ENCODE measurements at regions not wholly inside any gene's neighbourhood (a gene's known extent, or its start where the extent isn't known, plus 50 kb on each side); places are given as distances from the start of the nearest gene placed in this dataset.
A peak's percentile ranks its signal among the peaks of the same experiment; 100 is the strongest.

DNA sequence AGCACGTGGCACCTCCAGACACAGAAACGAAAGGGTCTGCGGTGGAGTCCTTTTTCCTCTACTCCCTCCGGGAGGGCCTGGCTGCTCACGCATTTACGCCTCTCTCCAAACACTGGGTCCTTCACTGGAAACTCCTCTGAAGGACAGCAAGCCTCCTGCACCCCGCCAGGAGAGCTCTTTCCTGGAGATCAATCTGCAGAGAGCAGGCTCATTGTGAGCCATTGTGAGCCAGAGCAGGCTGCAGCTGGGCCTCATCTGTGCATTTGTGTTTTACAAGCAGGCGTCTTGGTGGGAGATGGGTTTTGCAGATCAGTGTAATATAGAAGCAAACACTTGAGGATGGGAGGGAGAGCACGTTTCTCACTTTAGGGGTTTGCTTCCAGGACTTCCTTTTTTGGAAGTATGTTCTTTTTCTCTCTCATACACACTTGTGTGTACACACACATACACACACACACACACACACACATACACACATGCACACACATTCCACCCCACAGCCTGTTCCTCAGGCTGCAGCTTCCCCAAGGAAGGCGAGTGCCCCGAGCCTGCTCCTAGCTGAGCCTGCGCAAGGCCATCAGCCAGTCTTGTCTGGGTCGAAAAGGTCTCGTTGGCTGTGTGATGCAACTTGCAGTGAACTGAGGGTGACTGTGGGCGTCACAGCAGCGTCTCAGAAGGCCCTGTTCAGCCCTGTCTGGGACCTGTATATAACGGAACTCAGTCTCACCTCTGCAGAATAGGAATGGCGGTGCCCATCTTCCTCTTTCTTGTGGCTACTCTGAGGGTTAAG is 163.5 kb downstream of the GLI2 start:
- no peak for DNase-seq (ENCODE audit: low spot score)
- Mint-ChIP-seq H3K36me3 (no peaks in the 10 kb centered on the region), H3K4me3 (no peak overlapping the region), H3K27me3 (ENCODE audit: low read depth) (no peaks in the 10 kb centered on the region), H3K27ac (peak overlapping the region; percentile 95), H3K9me3 (no peaks in the 10 kb centered on the region), H3K4me1 (peaks cover 84% of the 10 kb centered on the region)
- TF ChIP-seq FOXK1 (CRISPR knock-in tag; IDR thresholded peaks at IDR 0.05) (0 out of 2 replicates have a peak, but pooled peaks have one; percentile 7), ZNF121 (CRISPR knock-in tag; IDR thresholded peaks at IDR 0.05) (0 out of 2 replicates have a peak, but pooled peaks have one; percentile 9), TEAD1 (CRISPR knock-in tag; IDR thresholded peaks at IDR 0.05) (peak; percentile 33; the same call in 1 of the 2 replicates), IRF2 (CRISPR knock-in tag; IDR thresholded peaks at IDR 0.05; ENCODE audit: borderline replicate concordance, low read depth) (no peak), CREM (CRISPR knock-in tag; IDR thresholded peaks at IDR 0.05) (no peak), SP1 (CRISPR knock-in tag; conservative IDR thresholded peaks at IDR 0.05) (0 out of 2 replicates have a peak, but pooled peaks have one; percentile 22)
- TF ChIP-seq, protein P1, sequence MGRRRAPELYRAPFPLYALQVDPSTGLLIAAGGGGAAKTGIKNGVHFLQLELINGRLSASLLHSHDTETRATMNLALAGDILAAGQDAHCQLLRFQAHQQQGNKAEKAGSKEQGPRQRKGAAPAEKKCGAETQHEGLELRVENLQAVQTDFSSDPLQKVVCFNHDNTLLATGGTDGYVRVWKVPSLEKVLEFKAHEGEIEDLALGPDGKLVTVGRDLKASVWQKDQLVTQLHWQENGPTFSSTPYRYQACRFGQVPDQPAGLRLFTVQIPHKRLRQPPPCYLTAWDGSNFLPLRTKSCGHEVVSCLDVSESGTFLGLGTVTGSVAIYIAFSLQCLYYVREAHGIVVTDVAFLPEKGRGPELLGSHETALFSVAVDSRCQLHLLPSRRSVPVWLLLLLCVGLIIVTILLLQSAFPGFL (CRISPR knock-in tag; IDR thresholded peaks at IDR 0.05; ENCODE audit: borderline replicate concordance) = no peak
- TF ChIP-seq, protein P2, sequence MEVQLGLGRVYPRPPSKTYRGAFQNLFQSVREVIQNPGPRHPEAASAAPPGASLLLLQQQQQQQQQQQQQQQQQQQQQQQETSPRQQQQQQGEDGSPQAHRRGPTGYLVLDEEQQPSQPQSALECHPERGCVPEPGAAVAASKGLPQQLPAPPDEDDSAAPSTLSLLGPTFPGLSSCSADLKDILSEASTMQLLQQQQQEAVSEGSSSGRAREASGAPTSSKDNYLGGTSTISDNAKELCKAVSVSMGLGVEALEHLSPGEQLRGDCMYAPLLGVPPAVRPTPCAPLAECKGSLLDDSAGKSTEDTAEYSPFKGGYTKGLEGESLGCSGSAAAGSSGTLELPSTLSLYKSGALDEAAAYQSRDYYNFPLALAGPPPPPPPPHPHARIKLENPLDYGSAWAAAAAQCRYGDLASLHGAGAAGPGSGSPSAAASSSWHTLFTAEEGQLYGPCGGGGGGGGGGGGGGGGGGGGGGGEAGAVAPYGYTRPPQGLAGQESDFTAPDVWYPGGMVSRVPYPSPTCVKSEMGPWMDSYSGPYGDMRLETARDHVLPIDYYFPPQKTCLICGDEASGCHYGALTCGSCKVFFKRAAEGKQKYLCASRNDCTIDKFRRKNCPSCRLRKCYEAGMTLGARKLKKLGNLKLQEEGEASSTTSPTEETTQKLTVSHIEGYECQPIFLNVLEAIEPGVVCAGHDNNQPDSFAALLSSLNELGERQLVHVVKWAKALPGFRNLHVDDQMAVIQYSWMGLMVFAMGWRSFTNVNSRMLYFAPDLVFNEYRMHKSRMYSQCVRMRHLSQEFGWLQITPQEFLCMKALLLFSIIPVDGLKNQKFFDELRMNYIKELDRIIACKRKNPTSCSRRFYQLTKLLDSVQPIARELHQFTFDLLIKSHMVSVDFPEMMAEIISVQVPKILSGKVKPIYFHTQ (CRISPR knock-in tag; IDR thresholded peaks at IDR 0.05) = no peak
- TF ChIP-seq, protein P3, sequence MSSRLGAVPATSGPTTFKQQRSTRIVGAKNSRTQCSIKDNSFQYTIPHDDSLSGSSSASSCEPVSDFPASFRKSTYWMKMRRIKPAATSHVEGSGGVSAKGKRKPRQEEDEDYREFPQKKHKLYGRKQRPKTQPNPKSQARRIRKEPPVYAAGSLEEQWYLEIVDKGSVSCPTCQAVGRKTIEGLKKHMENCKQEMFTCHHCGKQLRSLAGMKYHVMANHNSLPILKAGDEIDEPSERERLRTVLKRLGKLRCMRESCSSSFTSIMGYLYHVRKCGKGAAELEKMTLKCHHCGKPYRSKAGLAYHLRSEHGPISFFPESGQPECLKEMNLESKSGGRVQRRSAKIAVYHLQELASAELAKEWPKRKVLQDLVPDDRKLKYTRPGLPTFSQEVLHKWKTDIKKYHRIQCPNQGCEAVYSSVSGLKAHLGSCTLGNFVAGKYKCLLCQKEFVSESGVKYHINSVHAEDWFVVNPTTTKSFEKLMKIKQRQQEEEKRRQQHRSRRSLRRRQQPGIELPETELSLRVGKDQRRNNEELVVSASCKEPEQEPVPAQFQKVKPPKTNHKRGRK (CRISPR knock-in tag; IDR thresholded peaks at IDR 0.05; ENCODE audit: borderline replicate concordance) = no peak
- peak; percentile 73 for ATAC-seq
- ChIA-PET POLR2A (interaction anchor here (0.7 to 1.3 kb wide), 3 partner anchors 14 to 176 kb away, joined by 3 to 4 read pairs (median 4); no protein-coding TSS in a partner anchor), CTCF (interaction anchor here (0.6 to 2.7 kb wide), 23 partner anchors 15 to 1689 kb away, joined by 3 to 18 read pairs (median 4); no protein-coding TSS in a partner anchor)

DNA sequence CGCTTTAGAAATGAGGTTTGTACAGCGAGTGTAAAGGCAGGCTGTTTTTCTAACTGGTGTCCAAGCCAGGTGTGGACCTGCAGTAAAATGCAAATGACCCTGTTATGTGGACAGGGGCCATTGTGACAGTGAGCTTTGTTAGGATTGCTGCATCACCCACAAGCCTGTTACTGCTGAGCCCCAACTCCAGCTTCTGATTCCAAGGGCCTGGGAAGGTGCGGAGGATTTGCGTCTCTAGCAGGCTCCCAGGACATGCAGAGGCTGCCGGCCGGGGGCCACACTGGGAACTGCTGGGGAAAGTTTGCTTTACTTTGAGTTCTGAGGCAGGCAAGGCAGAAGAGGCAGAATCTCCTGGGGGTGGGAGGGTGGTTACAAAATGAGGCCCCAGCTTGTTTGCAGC is 164.1 kb downstream of the GLI2 start:
- no peaks in the 10 kb centered on the region for H3K27me3 Mint-ChIP-seq (ENCODE audit: low read depth)
- H3K36me3 Mint-ChIP-seq = no peaks in the 10 kb centered on the region
- ATAC-seq = peak; percentile 15; the same call in 1 of the 2 replicates
- no peak overlapping the region for H3K4me3 Mint-ChIP-seq
- DNase-seq (ENCODE audit: low spot score) = peak; percentile 44
- CTCF ChIA-PET = interaction anchor here (0.6 to 2.7 kb wide), 19 partner anchors 16 to 1689 kb away, joined by 3 to 18 read pairs (median 4); no protein-coding TSS in a partner anchor
- TF ChIP-seq, protein P4, sequence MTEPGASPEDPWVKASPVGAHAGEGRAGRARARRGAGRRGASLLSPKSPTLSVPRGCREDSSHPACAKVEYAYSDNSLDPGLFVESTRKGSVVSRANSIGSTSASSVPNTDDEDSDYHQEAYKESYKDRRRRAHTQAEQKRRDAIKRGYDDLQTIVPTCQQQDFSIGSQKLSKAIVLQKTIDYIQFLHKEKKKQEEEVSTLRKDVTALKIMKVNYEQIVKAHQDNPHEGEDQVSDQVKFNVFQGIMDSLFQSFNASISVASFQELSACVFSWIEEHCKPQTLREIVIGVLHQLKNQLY (CRISPR knock-in tag; IDR thresholded peaks at IDR 0.05) = no peak
- TF ChIP-seq SMAD4 (CRISPR knock-in tag; IDR thresholded peaks at IDR 0.05) = no peak
- peaks cover 84% of the 10 kb centered on the region for H3K4me1 Mint-ChIP-seq
- POLR2A ChIA-PET = interaction anchor here (0.7 to 1.3 kb wide), 3 partner anchors 15 to 175 kb away, joined by 3 to 4 read pairs (median 4); no protein-coding TSS in a partner anchor
- no peaks in the 10 kb centered on the region for H3K9me3 Mint-ChIP-seq
- peak overlapping the region; percentile 95 for H3K27ac Mint-ChIP-seq

DNA sequence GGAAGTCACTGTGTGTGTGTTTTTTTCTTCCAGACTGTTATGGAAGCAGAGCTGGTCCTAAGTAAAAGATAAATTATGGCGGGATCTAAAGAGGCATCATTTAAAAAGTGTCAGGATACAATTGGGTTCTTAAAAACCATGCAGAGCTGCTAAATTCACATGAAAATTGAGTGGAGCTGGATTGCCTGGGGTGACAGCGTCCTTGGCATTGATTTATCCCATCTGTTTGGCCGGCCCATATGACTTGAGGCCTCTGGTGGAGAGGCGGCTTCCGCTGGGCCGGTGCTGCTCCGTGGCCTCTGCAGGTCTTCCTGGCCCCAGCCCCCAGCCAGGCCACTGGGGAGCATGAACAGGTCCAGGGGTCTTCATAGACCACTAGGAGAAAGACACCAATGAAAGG is 165.5 kb downstream of the GLI2 start:
- H3K27me3 Mint-ChIP-seq (ENCODE audit: low read depth) = no peaks in the 10 kb centered on the region
- DNase-seq (ENCODE audit: low spot score) = no peak
- H3K4me3 Mint-ChIP-seq = no peak overlapping the region
- H3K36me3 Mint-ChIP-seq = no peaks in the 10 kb centered on the region
- ChIA-PET CTCF (interaction anchor here (1.4 to 2.8 kb wide), 2 partner anchors 17 to 205 kb away, joined by 7 to 10 read pairs; no protein-coding TSS in a partner anchor), POLR2A (no interaction called here)
- ATAC-seq = no peak
- H3K27ac Mint-ChIP-seq = no peak overlapping the region
- H3K9me3 Mint-ChIP-seq = no peaks in the 10 kb centered on the region
- peaks cover 74% of the 10 kb centered on the region for H3K4me1 Mint-ChIP-seq
- TF ChIP-seq TP53 (CRISPR knock-in tag; IDR thresholded peaks at IDR 0.05) (no peak), ZBTB21 (CRISPR knock-in tag; IDR thresholded peaks at IDR 0.05; ENCODE audit: borderline replicate concordance) (no peak)
- TF ChIP-seq, protein P5, sequence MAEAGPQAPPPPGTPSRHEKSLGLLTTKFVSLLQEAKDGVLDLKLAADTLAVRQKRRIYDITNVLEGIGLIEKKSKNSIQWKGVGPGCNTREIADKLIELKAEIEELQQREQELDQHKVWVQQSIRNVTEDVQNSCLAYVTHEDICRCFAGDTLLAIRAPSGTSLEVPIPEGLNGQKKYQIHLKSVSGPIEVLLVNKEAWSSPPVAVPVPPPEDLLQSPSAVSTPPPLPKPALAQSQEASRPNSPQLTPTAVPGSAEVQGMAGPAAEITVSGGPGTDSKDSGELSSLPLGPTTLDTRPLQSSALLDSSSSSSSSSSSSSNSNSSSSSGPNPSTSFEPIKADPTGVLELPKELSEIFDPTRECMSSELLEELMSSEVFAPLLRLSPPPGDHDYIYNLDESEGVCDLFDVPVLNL (CRISPR knock-in tag; IDR thresholded peaks at IDR 0.05; ENCODE audit: borderline replicate concordance, low read depth) = no peak
- TF ChIP-seq, protein P6, sequence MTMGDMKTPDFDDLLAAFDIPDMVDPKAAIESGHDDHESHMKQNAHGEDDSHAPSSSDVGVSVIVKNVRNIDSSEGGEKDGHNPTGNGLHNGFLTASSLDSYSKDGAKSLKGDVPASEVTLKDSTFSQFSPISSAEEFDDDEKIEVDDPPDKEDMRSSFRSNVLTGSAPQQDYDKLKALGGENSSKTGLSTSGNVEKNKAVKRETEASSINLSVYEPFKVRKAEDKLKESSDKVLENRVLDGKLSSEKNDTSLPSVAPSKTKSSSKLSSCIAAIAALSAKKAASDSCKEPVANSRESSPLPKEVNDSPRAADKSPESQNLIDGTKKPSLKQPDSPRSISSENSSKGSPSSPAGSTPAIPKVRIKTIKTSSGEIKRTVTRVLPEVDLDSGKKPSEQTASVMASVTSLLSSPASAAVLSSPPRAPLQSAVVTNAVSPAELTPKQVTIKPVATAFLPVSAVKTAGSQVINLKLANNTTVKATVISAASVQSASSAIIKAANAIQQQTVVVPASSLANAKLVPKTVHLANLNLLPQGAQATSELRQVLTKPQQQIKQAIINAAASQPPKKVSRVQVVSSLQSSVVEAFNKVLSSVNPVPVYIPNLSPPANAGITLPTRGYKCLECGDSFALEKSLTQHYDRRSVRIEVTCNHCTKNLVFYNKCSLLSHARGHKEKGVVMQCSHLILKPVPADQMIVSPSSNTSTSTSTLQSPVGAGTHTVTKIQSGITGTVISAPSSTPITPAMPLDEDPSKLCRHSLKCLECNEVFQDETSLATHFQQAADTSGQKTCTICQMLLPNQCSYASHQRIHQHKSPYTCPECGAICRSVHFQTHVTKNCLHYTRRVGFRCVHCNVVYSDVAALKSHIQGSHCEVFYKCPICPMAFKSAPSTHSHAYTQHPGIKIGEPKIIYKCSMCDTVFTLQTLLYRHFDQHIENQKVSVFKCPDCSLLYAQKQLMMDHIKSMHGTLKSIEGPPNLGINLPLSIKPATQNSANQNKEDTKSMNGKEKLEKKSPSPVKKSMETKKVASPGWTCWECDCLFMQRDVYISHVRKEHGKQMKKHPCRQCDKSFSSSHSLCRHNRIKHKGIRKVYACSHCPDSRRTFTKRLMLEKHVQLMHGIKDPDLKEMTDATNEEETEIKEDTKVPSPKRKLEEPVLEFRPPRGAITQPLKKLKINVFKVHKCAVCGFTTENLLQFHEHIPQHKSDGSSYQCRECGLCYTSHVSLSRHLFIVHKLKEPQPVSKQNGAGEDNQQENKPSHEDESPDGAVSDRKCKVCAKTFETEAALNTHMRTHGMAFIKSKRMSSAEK (CRISPR knock-in tag; IDR thresholded peaks at IDR 0.05; ENCODE audit: borderline replicate concordance) = no peak
- TF ChIP-seq, protein P7, sequence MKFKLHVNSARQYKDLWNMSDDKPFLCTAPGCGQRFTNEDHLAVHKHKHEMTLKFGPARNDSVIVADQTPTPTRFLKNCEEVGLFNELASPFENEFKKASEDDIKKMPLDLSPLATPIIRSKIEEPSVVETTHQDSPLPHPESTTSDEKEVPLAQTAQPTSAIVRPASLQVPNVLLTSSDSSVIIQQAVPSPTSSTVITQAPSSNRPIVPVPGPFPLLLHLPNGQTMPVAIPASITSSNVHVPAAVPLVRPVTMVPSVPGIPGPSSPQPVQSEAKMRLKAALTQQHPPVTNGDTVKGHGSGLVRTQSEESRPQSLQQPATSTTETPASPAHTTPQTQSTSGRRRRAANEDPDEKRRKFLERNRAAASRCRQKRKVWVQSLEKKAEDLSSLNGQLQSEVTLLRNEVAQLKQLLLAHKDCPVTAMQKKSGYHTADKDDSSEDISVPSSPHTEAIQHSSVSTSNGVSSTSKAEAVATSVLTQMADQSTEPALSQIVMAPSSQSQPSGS (CRISPR knock-in tag; IDR thresholded peaks at IDR 0.05; ENCODE audit: borderline replicate concordance, low read depth) = no peak
